Testis (tissue), 2 donors: ENCODE measurements at regions not wholly inside any gene's neighbourhood (a gene's known extent, or its start where the extent isn't known, plus 50 kb on each side); places are given as distances from the start of the nearest gene placed in this dataset.

Source experiments
- CTCF ChIP-seq, 3 experiments: fragments of 450-650 bp in 2 of 3; fragments of 200-600 bp in 1 of 3; sonication (generic) in 1 of 3; IDR thresholded peaks; one replicate each; pipeline ENCODE4 v1.5.1; 2016 to 2019; ENCODE audit warnings: antibody characterized with exemption in 3 of 3, mild to moderate bottlenecking in 2 of 3, moderate library complexity in 1 of 3
- POLR2A ChIP-seq: fragments of 450-650 bp; IDR thresholded peaks from one replicate; pipeline ENCODE4 v1.6.1; 2017; ENCODE audit warnings: antibody characterized with exemption, mild to moderate bottlenecking, moderate library complexity

- TF ChIP-seq POLR2A (no peak), CTCF (IDR thresholded peaks at IDR 0.05) (no peak)
Observed at GRCh38 chr14:49480979-49481498, 105.1 kb downstream of the RPS29 start.
